H9 (cell line): ENCODE measurements at regions not wholly inside any gene's neighbourhood (a gene's known extent, or its start where the extent isn't known, plus 50 kb on each side); places are given as distances from the start of the nearest gene placed in this dataset.
"Not testable (repeated sequence)": the region's sequence is repeated elsewhere in the genome, so short reads cannot be mapped to it uniquely, and the experiment has no call there.

ENCODE experiments used
- DNase-seq: peaks from one replicate; pipeline ENCODE4 v3.0.0-alpha.2; 2017
- H2AFZ ChIP-seq: one replicate; pipeline ENCODE4 v1.6.1; 2013; ENCODE audit warnings: mild to moderate bottlenecking, low read length, control low read depth, moderate library complexity
- H2AK5ac ChIP-seq: 2 replicates; pipeline ENCODE4 v1.6.1; 2013; ENCODE audit warnings: low read length, control low read depth, mixed read lengths; ENCODE audit not compliant: insufficient read length
- H2BK120ac ChIP-seq: one replicate; pipeline ENCODE4 v1.6.1; 2013; ENCODE audit warnings: low read depth, mild to moderate bottlenecking, low read length, control low read depth, inconsistent platforms; ENCODE audit not compliant: poor library complexity, severe bottlenecking
- H2BK12ac ChIP-seq: 2 replicates; pipeline ENCODE4 v1.6.1; 2013; ENCODE audit warnings: low read length, control low read depth, mixed read lengths, low read depth; ENCODE audit not compliant: insufficient read length
- H2BK15ac ChIP-seq: 2 replicates; pipeline ENCODE4 v1.6.1; 2013; ENCODE audit warnings: low read depth, low read length, control low read depth
- H2BK20ac ChIP-seq: one replicate; pipeline ENCODE4 v1.6.1; 2013; ENCODE audit warnings: low read depth, mild to moderate bottlenecking, low read length, control low read depth, inconsistent platforms; ENCODE audit not compliant: poor library complexity, severe bottlenecking
- H2BK5ac ChIP-seq: 2 replicates; pipeline ENCODE4 v1.6.1; 2013; ENCODE audit warnings: low read length, control low read depth, mixed read lengths; ENCODE audit not compliant: insufficient read length
- H3K14ac ChIP-seq: 2 replicates; pipeline ENCODE4 v1.6.1; 2013; ENCODE audit warnings: low read length, control low read depth; ENCODE audit not compliant: insufficient read depth
- H3K18ac ChIP-seq: 2 replicates; pipeline ENCODE4 v1.6.1; 2013; ENCODE audit warnings: low read depth, mild to moderate bottlenecking, mixed read lengths, low read length, control low read depth; ENCODE audit not compliant: insufficient read length
- H3K23ac ChIP-seq: 2 replicates; pipeline ENCODE4 v1.6.1; 2013; ENCODE audit warnings: low read length, control low read depth, mixed read lengths, low read depth; ENCODE audit not compliant: insufficient read length
- H3K23me2 ChIP-seq: 2 replicates; pipeline ENCODE4 v1.6.1; 2013; ENCODE audit warnings: low read depth, mild to moderate bottlenecking, mixed read lengths, low read length, control low read depth; ENCODE audit not compliant: insufficient read length, poor library complexity, severe bottlenecking
- H3K27ac ChIP-seq: 2 replicates; pipeline ENCODE4 v1.5.1; 2013; ENCODE audit warnings: low read length, control low read depth, mixed read lengths, low read depth; ENCODE audit not compliant: insufficient read length
- H3K27me3 ChIP-seq: 2 replicates; pipeline ENCODE4 v1.6.1; 2013; ENCODE audit warnings: low read length, control low read depth, inconsistent platforms; ENCODE audit not compliant: insufficient read depth
- H3K4ac ChIP-seq: 2 replicates; pipeline ENCODE4 v1.6.1; 2013; ENCODE audit warnings: low read depth, mild to moderate bottlenecking, control low read depth, inconsistent platforms, low read length, moderate library complexity
- H3K4me1 ChIP-seq: 2 replicates; pipeline ENCODE4 v1.6.1; 2013; ENCODE audit warnings: low read length, control low read depth, inconsistent platforms; ENCODE audit not compliant: insufficient read depth
- H3K4me2 ChIP-seq: 2 replicates; pipeline ENCODE4 v1.6.1; 2013; ENCODE audit warnings: low read length, control low read depth, mixed read lengths; ENCODE audit not compliant: insufficient read length, insufficient read depth
- H3K56ac ChIP-seq: 2 replicates; pipeline ENCODE4 v1.6.1; 2013; ENCODE audit warnings: low read depth, mild to moderate bottlenecking, mixed read lengths, low read length, control low read depth; ENCODE audit not compliant: insufficient read length
- H3K79me1 ChIP-seq: 2 replicates; pipeline ENCODE4 v1.6.1; 2013; ENCODE audit warnings: low read depth, mild to moderate bottlenecking, moderate library complexity, low read length, control low read depth, inconsistent platforms; ENCODE audit not compliant: insufficient read depth, poor library complexity, severe bottlenecking
- H3K79me2 ChIP-seq: 2 replicates; pipeline ENCODE4 v1.6.1; 2013; ENCODE audit warnings: low read length, control low read depth, inconsistent platforms; ENCODE audit not compliant: insufficient read depth
- H3K9ac ChIP-seq: 2 replicates; pipeline ENCODE4 v1.6.1; 2013; ENCODE audit warnings: low read length, control low read depth, mixed read lengths; ENCODE audit not compliant: insufficient read length; ENCODE audit errors: extremely low read depth
- H3K9me3 ChIP-seq: one replicate; pipeline ENCODE4 v1.6.1; 2013; ENCODE audit warnings: low read depth, low read length, inconsistent platforms; ENCODE audit not compliant: control insufficient read depth
- H3T11ph ChIP-seq: one replicate; pipeline ENCODE4 v1.6.1; 2013; ENCODE audit warnings: mild to moderate bottlenecking, low read length, control low read depth, inconsistent platforms
- H4K20me1 ChIP-seq: one replicate; pipeline ENCODE4 v1.6.1; 2013; ENCODE audit not compliant: control insufficient read depth, insufficient read length, insufficient read depth
- H4K5ac ChIP-seq: 2 replicates; pipeline ENCODE4 v1.6.1; 2013; ENCODE audit warnings: low read depth, mild to moderate bottlenecking, mixed read lengths, low read length, control low read depth; ENCODE audit not compliant: insufficient read length
- H4K8ac ChIP-seq: replicated peaks from 2 replicates; pipeline ENCODE4 v1.6.1; 2013; ENCODE audit warnings: low read length, control low read depth, mixed read lengths, low read depth; ENCODE audit not compliant: insufficient read length
- H4K91ac ChIP-seq: 2 replicates; pipeline ENCODE4 v1.6.1; 2013; ENCODE audit warnings: low read depth, mild to moderate bottlenecking, moderate library complexity, mixed read lengths, low read length, control low read depth; ENCODE audit not compliant: insufficient read length
- H3K27ac Mint-ChIP-seq, 3 experiments: 2 replicates in 2 of 3; 3 replicates in 1 of 3; pipeline ENCODE4 v1.8.0; 2020 to 2021; ENCODE audit warnings: mixed read lengths in 3 of 3, mild to moderate bottlenecking in 1 of 3, moderate library complexity in 1 of 3
- H3K27me3 Mint-ChIP-seq: 2 replicates; pipeline ENCODE4 v1.8.0; 2021; ENCODE audit warnings: low read depth, mild to moderate bottlenecking, moderate library complexity, mixed read lengths
- H3K36me3 Mint-ChIP-seq, 3 experiments: 2 replicates in 2 of 3; 3 replicates in 1 of 3; pipeline ENCODE4 v1.8.0; 2020 to 2021; ENCODE audit warnings: low read depth in 3 of 3, mixed read lengths in 3 of 3; ENCODE audit not compliant: insufficient read depth in 1 of 3
- H3K4me1 Mint-ChIP-seq, 2 experiments: 2 replicates each; pipeline ENCODE4 v1.8.0; 2020; ENCODE audit warnings: mixed read lengths in 2 of 2
- H3K4me3 Mint-ChIP-seq, 2 experiments: 2 replicates in 1 of 2; 3 replicates in 1 of 2; pipeline ENCODE4 v1.8.0; 2020 to 2021; ENCODE audit warnings: mild to moderate bottlenecking in 2 of 2, mixed read lengths in 2 of 2, moderate library complexity in 1 of 2
- H3K9me3 Mint-ChIP-seq, 2 experiments: 2 replicates in 1 of 2; 3 replicates in 1 of 2; pipeline ENCODE4 v1.8.0; 2020; ENCODE audit warnings: mild to moderate bottlenecking in 2 of 2, mixed read lengths in 2 of 2, moderate library complexity in 1 of 2
- WGBS: extraction: QIAGEN DNeasy Blood & Tissue Kit; methylation state at CpG from one replicate; pipeline ENCODE4 v1.1.7; 2013; ENCODE audit warnings: missing lambda C conversion rate, low lambda C conversion rate, mixed read lengths; ENCODE audit not compliant: insufficient read length; ENCODE audit errors: extremely low coverage; 5-methylcytosine and 5-hydroxymethylcytosine counted together

GRCh38 chr1:120534361-120535047 lies 119.7 kb downstream of the NBPF8 start:
- not testable (repeated sequence) for H2AFZ ChIP-seq, H3K27ac Mint-ChIP-seq, H3K9me3 ChIP-seq, H3K9ac ChIP-seq, H3K27me3 Mint-ChIP-seq, H3T11ph ChIP-seq, H3K14ac ChIP-seq, H3K4me1 Mint-ChIP-seq, H4K20me1 ChIP-seq, H3K23ac ChIP-seq, H4K8ac ChIP-seq, H3K18ac ChIP-seq, H2BK5ac ChIP-seq, H2BK20ac ChIP-seq, H3K79me1 ChIP-seq, H3K23me2 ChIP-seq, H3K56ac ChIP-seq, H4K5ac ChIP-seq, H2BK120ac ChIP-seq, H2BK15ac ChIP-seq, H3K27me3 ChIP-seq, H2AK5ac ChIP-seq, H2BK12ac ChIP-seq, H3K79me2 ChIP-seq, H3K4ac ChIP-seq, H3K36me3 Mint-ChIP-seq, H3K4me2 ChIP-seq, H3K27ac ChIP-seq, DNase-seq, H3K4me3 Mint-ChIP-seq, H4K91ac ChIP-seq, H3K9me3 Mint-ChIP-seq, H3K4me1 ChIP-seq
- WGBS, result no CpG with 5 or more reads among the region's 2 CpGs

DNA sequence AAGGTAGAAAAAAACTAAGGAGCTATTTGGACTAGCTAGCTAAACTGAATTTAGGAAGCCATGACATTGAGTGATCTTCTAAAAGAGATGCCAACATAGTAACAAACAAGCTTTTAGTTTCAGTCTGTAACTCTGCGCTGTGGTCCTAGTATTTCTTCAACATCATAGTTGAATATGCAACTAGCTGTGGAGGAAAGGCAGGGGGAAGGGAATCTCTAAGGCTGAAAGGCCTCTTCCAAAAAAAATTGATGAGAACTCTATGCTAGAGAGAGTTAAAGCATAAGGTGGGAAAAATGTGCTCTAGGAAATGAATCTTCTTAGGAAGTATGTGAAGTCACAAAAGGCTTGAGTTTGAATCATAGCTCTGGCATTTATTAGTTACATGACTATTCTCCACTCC lies 120.2 kb downstream of the NBPF8 start:
- H2AFZ ChIP-seq, H3K4me2 ChIP-seq, H3K14ac ChIP-seq: not testable (repeated sequence)

More for the DNA sequence above, 120.2 kb downstream of the NBPF8 start:
- H3K4me1 Mint-ChIP-seq, H3K9ac ChIP-seq, H3K56ac ChIP-seq, H3K36me3 Mint-ChIP-seq, H3T11ph ChIP-seq, H2BK20ac ChIP-seq, H3K27ac ChIP-seq, H3K79me2 ChIP-seq, H2AK5ac ChIP-seq, H2BK120ac ChIP-seq, H4K91ac ChIP-seq, H3K18ac ChIP-seq, H3K27me3 Mint-ChIP-seq, H3K23me2 ChIP-seq, H3K4ac ChIP-seq, H3K27me3 ChIP-seq, H4K5ac ChIP-seq, H3K79me1 ChIP-seq, H2BK5ac ChIP-seq, H2BK15ac ChIP-seq, DNase-seq, H3K9me3 Mint-ChIP-seq, H3K4me3 Mint-ChIP-seq, H3K4me1 ChIP-seq, H4K20me1 ChIP-seq, H3K27ac Mint-ChIP-seq, H3K23ac ChIP-seq, H3K9me3 ChIP-seq, H4K8ac ChIP-seq, H2BK12ac ChIP-seq: not testable (repeated sequence)
- WGBS, result no CpG with 5 or more reads among the region's 1 CpG
